ENCODE measurements at regions not wholly inside any gene's neighbourhood (a gene's known extent, or its start where the extent isn't known, plus 50 kb on each side); places are given as distances from the start of the nearest gene placed in this dataset.

DNA sequence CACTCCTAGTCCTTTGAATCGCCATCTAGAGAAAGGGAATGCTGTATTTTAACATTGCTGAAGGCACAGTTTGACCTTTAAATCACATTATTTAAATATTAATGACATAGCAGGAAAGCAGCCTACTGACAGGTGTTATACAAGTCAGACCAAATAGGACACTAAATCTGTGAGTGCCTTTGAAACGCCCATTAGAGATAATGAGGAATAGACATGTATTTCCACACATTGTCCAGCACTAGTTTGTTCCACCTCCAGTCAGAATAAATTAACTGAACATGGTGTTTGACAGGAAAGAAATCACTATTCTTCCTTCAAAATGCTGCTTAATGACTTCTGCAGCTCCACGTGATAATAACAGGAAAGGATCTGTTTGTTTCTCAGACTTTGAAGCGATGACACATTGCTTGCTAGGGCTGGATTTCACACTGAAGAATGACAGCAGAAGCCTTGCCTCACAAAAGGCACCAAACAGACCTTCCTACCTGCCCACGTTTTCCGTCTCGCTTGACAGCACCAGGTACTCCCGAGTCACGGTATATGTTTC, 90.5 kb upstream of the DDX18 start:
- no peak for DNase-seq (ENCODE audit: low spot score)
- 81% methylated on average over 9 of the region's 9 CpGs for WGBS
- Histone ChIP-seq H3K9me3 (ENCODE audit: control insufficient read depth in 4 of 4, low read length in 3 of 4) (no peaks in the 10 kb centered on the region), H3K36me3 (ENCODE audit: control insufficient read depth in 4 of 4, insufficient read depth in 3 of 4, low read depth in 1 of 4, low read length in 3 of 4) (no peaks in the 10 kb centered on the region), H3K27ac (ENCODE audit: low read depth in 1 of 2, low read length in 2 of 2) (no peak overlapping the region), H3K9ac (ENCODE audit: low read depth in 1 of 2, low read length in 2 of 2) (no peak overlapping the region), H3K27me3 (ENCODE audit: control insufficient read depth in 4 of 4, insufficient read depth in 4 of 4, low read length in 3 of 4) (no peaks in the 10 kb centered on the region), H3K4me1 (ENCODE audit: control insufficient read depth in 4 of 4, insufficient read depth in 4 of 4, low read length in 3 of 4) (no peaks in the 10 kb centered on the region), H3K4me3 (ENCODE audit: low read depth in 1 of 3, low read length in 3 of 3) (no peak overlapping the region)
- no peak for TF ChIP-seq HNF4A (conservative IDR thresholded peaks at IDR 0.05)
- no peak for TF ChIP-seq HNF4G (IDR thresholded peaks at IDR 0.05)
- no peak for TF ChIP-seq JUND (IDR thresholded peaks at IDR 0.05)
- TF ChIP-seq, protein P1, sequence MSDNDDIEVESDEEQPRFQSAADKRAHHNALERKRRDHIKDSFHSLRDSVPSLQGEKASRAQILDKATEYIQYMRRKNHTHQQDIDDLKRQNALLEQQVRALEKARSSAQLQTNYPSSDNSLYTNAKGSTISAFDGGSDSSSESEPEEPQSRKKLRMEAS (IDR thresholded peaks at IDR 0.05) = no peak
- TF ChIP-seq FOXA2 (IDR thresholded peaks at IDR 0.05) = no peak
- TF ChIP-seq TAF1 (conservative IDR thresholded peaks at IDR 0.05) = no peak
- no peak for TF ChIP-seq CTCF (IDR thresholded peaks at IDR 0.05; ENCODE audit: low read depth, low read length, missing input control)
- TF ChIP-seq RXRA (IDR thresholded peaks at IDR 0.05) = no peak
- TF ChIP-seq FOXA1 (IDR thresholded peaks at IDR 0.05) = no peak
- TF ChIP-seq NR2F2 (IDR thresholded peaks at IDR 0.05) = no peak
- TF ChIP-seq ATF3 (IDR thresholded peaks at IDR 0.05) = no peak
- no peak for TF ChIP-seq EGR1 (IDR thresholded peaks at IDR 0.05; ENCODE audit: low read depth in 2 of 2)
- no peak for TF ChIP-seq RAD21 (IDR thresholded peaks at IDR 0.05)
- TF ChIP-seq YY1 (IDR thresholded peaks at IDR 0.05) = no peak
- TF ChIP-seq GABPA (IDR thresholded peaks at IDR 0.05 in 1 of 2, conservative IDR thresholded peaks at IDR 0.05 in 1 of 2) = no peak
- TF ChIP-seq, protein P2, sequence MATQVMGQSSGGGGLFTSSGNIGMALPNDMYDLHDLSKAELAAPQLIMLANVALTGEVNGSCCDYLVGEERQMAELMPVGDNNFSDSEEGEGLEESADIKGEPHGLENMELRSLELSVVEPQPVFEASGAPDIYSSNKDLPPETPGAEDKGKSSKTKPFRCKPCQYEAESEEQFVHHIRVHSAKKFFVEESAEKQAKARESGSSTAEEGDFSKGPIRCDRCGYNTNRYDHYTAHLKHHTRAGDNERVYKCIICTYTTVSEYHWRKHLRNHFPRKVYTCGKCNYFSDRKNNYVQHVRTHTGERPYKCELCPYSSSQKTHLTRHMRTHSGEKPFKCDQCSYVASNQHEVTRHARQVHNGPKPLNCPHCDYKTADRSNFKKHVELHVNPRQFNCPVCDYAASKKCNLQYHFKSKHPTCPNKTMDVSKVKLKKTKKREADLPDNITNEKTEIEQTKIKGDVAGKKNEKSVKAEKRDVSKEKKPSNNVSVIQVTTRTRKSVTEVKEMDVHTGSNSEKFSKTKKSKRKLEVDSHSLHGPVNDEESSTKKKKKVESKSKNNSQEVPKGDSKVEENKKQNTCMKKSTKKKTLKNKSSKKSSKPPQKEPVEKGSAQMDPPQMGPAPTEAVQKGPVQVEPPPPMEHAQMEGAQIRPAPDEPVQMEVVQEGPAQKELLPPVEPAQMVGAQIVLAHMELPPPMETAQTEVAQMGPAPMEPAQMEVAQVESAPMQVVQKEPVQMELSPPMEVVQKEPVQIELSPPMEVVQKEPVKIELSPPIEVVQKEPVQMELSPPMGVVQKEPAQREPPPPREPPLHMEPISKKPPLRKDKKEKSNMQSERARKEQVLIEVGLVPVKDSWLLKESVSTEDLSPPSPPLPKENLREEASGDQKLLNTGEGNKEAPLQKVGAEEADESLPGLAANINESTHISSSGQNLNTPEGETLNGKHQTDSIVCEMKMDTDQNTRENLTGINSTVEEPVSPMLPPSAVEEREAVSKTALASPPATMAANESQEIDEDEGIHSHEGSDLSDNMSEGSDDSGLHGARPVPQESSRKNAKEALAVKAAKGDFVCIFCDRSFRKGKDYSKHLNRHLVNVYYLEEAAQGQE (IDR thresholded peaks at IDR 0.05) = no peak
- TF ChIP-seq ZBTB33 (IDR thresholded peaks at IDR 0.05) = no peak
- TF ChIP-seq SP1 (IDR thresholded peaks at IDR 0.05) = no peak

Measured in liver (tissue), 8 donors.